H9 (cell line): ENCODE measurements at regions not wholly inside any gene's neighbourhood (a gene's known extent, or its start where the extent isn't known, plus 50 kb on each side); places are given as distances from the start of the nearest gene placed in this dataset.

Experiments
- DNase-seq: peaks from one replicate; pipeline ENCODE4 v3.0.0-alpha.2; 2017
- H2AFZ ChIP-seq: one replicate; pipeline ENCODE4 v1.6.1; 2013; ENCODE audit warnings: mild to moderate bottlenecking, low read length, control low read depth, moderate library complexity
- H2AK5ac ChIP-seq: 2 replicates; pipeline ENCODE4 v1.6.1; 2013; ENCODE audit warnings: low read length, control low read depth, mixed read lengths; ENCODE audit not compliant: insufficient read length
- H2BK120ac ChIP-seq: one replicate; pipeline ENCODE4 v1.6.1; 2013; ENCODE audit warnings: low read depth, mild to moderate bottlenecking, low read length, control low read depth, inconsistent platforms; ENCODE audit not compliant: poor library complexity, severe bottlenecking
- H2BK12ac ChIP-seq: 2 replicates; pipeline ENCODE4 v1.6.1; 2013; ENCODE audit warnings: low read length, control low read depth, mixed read lengths, low read depth; ENCODE audit not compliant: insufficient read length
- H2BK15ac ChIP-seq: 2 replicates; pipeline ENCODE4 v1.6.1; 2013; ENCODE audit warnings: low read depth, low read length, control low read depth
- H2BK20ac ChIP-seq: one replicate; pipeline ENCODE4 v1.6.1; 2013; ENCODE audit warnings: low read depth, mild to moderate bottlenecking, low read length, control low read depth, inconsistent platforms; ENCODE audit not compliant: poor library complexity, severe bottlenecking
- H2BK5ac ChIP-seq: 2 replicates; pipeline ENCODE4 v1.6.1; 2013; ENCODE audit warnings: low read length, control low read depth, mixed read lengths; ENCODE audit not compliant: insufficient read length
- H3K14ac ChIP-seq: 2 replicates; pipeline ENCODE4 v1.6.1; 2013; ENCODE audit warnings: low read length, control low read depth; ENCODE audit not compliant: insufficient read depth
- H3K18ac ChIP-seq: 2 replicates; pipeline ENCODE4 v1.6.1; 2013; ENCODE audit warnings: low read depth, mild to moderate bottlenecking, mixed read lengths, low read length, control low read depth; ENCODE audit not compliant: insufficient read length
- H3K23ac ChIP-seq: 2 replicates; pipeline ENCODE4 v1.6.1; 2013; ENCODE audit warnings: low read length, control low read depth, mixed read lengths, low read depth; ENCODE audit not compliant: insufficient read length
- H3K23me2 ChIP-seq: 2 replicates; pipeline ENCODE4 v1.6.1; 2013; ENCODE audit warnings: low read depth, mild to moderate bottlenecking, mixed read lengths, low read length, control low read depth; ENCODE audit not compliant: insufficient read length, poor library complexity, severe bottlenecking
- H3K27ac ChIP-seq: 2 replicates; pipeline ENCODE4 v1.5.1; 2013; ENCODE audit warnings: low read length, control low read depth, mixed read lengths, low read depth; ENCODE audit not compliant: insufficient read length
- H3K27me3 ChIP-seq: 2 replicates; pipeline ENCODE4 v1.6.1; 2013; ENCODE audit warnings: low read length, control low read depth, inconsistent platforms; ENCODE audit not compliant: insufficient read depth
- H3K4ac ChIP-seq: 2 replicates; pipeline ENCODE4 v1.6.1; 2013; ENCODE audit warnings: low read depth, mild to moderate bottlenecking, control low read depth, inconsistent platforms, low read length, moderate library complexity
- H3K4me1 ChIP-seq: 2 replicates; pipeline ENCODE4 v1.6.1; 2013; ENCODE audit warnings: low read length, control low read depth, inconsistent platforms; ENCODE audit not compliant: insufficient read depth
- H3K4me2 ChIP-seq: 2 replicates; pipeline ENCODE4 v1.6.1; 2013; ENCODE audit warnings: low read length, control low read depth, mixed read lengths; ENCODE audit not compliant: insufficient read length, insufficient read depth
- H3K56ac ChIP-seq: 2 replicates; pipeline ENCODE4 v1.6.1; 2013; ENCODE audit warnings: low read depth, mild to moderate bottlenecking, mixed read lengths, low read length, control low read depth; ENCODE audit not compliant: insufficient read length
- H3K79me1 ChIP-seq: 2 replicates; pipeline ENCODE4 v1.6.1; 2013; ENCODE audit warnings: low read depth, mild to moderate bottlenecking, moderate library complexity, low read length, control low read depth, inconsistent platforms; ENCODE audit not compliant: insufficient read depth, poor library complexity, severe bottlenecking
- H3K79me2 ChIP-seq: 2 replicates; pipeline ENCODE4 v1.6.1; 2013; ENCODE audit warnings: low read length, control low read depth, inconsistent platforms; ENCODE audit not compliant: insufficient read depth
- H3K9ac ChIP-seq: 2 replicates; pipeline ENCODE4 v1.6.1; 2013; ENCODE audit warnings: low read length, control low read depth, mixed read lengths; ENCODE audit not compliant: insufficient read length; ENCODE audit errors: extremely low read depth
- H3K9me3 ChIP-seq: one replicate; pipeline ENCODE4 v1.6.1; 2013; ENCODE audit warnings: low read depth, low read length, inconsistent platforms; ENCODE audit not compliant: control insufficient read depth
- H3T11ph ChIP-seq: one replicate; pipeline ENCODE4 v1.6.1; 2013; ENCODE audit warnings: mild to moderate bottlenecking, low read length, control low read depth, inconsistent platforms
- H4K20me1 ChIP-seq: one replicate; pipeline ENCODE4 v1.6.1; 2013; ENCODE audit not compliant: control insufficient read depth, insufficient read length, insufficient read depth
- H4K5ac ChIP-seq: 2 replicates; pipeline ENCODE4 v1.6.1; 2013; ENCODE audit warnings: low read depth, mild to moderate bottlenecking, mixed read lengths, low read length, control low read depth; ENCODE audit not compliant: insufficient read length
- H4K8ac ChIP-seq: replicated peaks from 2 replicates; pipeline ENCODE4 v1.6.1; 2013; ENCODE audit warnings: low read length, control low read depth, mixed read lengths, low read depth; ENCODE audit not compliant: insufficient read length
- H4K91ac ChIP-seq: 2 replicates; pipeline ENCODE4 v1.6.1; 2013; ENCODE audit warnings: low read depth, mild to moderate bottlenecking, moderate library complexity, mixed read lengths, low read length, control low read depth; ENCODE audit not compliant: insufficient read length
- H3K27ac Mint-ChIP-seq, 3 experiments: 2 replicates in 2 of 3; 3 replicates in 1 of 3; pipeline ENCODE4 v1.8.0; 2020 to 2021; ENCODE audit warnings: mixed read lengths in 3 of 3, mild to moderate bottlenecking in 1 of 3, moderate library complexity in 1 of 3
- H3K27me3 Mint-ChIP-seq: 2 replicates; pipeline ENCODE4 v1.8.0; 2021; ENCODE audit warnings: low read depth, mild to moderate bottlenecking, moderate library complexity, mixed read lengths
- H3K36me3 Mint-ChIP-seq, 3 experiments: 2 replicates in 2 of 3; 3 replicates in 1 of 3; pipeline ENCODE4 v1.8.0; 2020 to 2021; ENCODE audit warnings: low read depth in 3 of 3, mixed read lengths in 3 of 3; ENCODE audit not compliant: insufficient read depth in 1 of 3
- H3K4me1 Mint-ChIP-seq, 2 experiments: 2 replicates each; pipeline ENCODE4 v1.8.0; 2020; ENCODE audit warnings: mixed read lengths in 2 of 2
- H3K4me3 Mint-ChIP-seq, 2 experiments: 2 replicates in 1 of 2; 3 replicates in 1 of 2; pipeline ENCODE4 v1.8.0; 2020 to 2021; ENCODE audit warnings: mild to moderate bottlenecking in 2 of 2, mixed read lengths in 2 of 2, moderate library complexity in 1 of 2
- H3K9me3 Mint-ChIP-seq, 2 experiments: 2 replicates in 1 of 2; 3 replicates in 1 of 2; pipeline ENCODE4 v1.8.0; 2020; ENCODE audit warnings: mild to moderate bottlenecking in 2 of 2, mixed read lengths in 2 of 2, moderate library complexity in 1 of 2
- TF ChIP-seq, protein P1 (sequence below): fragments of 200-600 bp; sonication (generic); conservative IDR thresholded peaks from 3 replicates; pipeline ENCODE4 v1.8.0; 2021; ENCODE audit warnings: antibody characterized with exemption, mild to moderate bottlenecking

DNA sequence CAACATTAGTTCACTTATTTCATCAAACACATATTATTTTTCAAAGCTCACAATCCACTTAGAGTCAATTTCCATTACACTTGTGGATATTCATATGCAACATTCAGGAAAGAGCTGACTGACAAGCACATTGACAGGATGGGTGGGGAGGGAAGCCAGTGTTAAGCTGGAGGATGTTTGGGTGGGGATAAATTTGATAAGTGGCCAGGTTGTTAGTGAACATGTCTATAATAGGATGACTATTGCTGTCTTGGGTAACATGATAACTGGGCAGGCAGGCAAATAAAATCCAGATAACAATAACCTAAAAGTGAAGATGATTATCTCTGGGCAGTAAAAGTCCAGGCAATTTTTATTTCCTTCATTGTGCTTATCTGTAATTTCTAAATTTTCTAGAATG lies 73.8 kb upstream of the OSBPL8 start:
- Histone ChIP-seq H4K20me1 (no peaks in the 10 kb centered on the region), H4K5ac (no peak overlapping the region), H3K27ac (no peak overlapping the region), H2AK5ac (no peak overlapping the region), H3K79me2 (no peaks in the 10 kb centered on the region), H2BK12ac (no peak overlapping the region), H3K4me2 (no peak overlapping the region), H2BK5ac (no peak overlapping the region), H2BK120ac (no peak overlapping the region), H4K91ac (no peak overlapping the region), H3K23ac (no peak overlapping the region), H3K4me1 (peaks cover 4% of the 10 kb centered on the region; the same call in 1 of the 2 replicates), H3K9me3 (no peaks in the 10 kb centered on the region), H4K8ac (no peak overlapping the region), H3K9ac (no peak overlapping the region), H2BK20ac (no peak overlapping the region), H3K18ac (no peak overlapping the region), H3K79me1 (no peaks in the 10 kb centered on the region), H3K23me2 (no peaks in the 10 kb centered on the region), H3T11ph (no peak overlapping the region), H3K14ac (no peak overlapping the region), H3K56ac (no peak overlapping the region), H2BK15ac (no peak overlapping the region), H3K27me3 (no peaks in the 10 kb centered on the region), H2AFZ (no peak overlapping the region), H3K4ac (no peak overlapping the region)
- no peaks in the 10 kb centered on the region; a peak in 1 of 5 replicates for H3K9me3 Mint-ChIP-seq
- no peaks in the 10 kb centered on the region for H3K36me3 Mint-ChIP-seq
- DNase-seq: no peak
- peaks cover 30 to 38% of the 10 kb centered on the region in 2 experiments for H3K4me1 Mint-ChIP-seq
- no peak overlapping the region; a peak in 1 of 7 replicates for H3K27ac Mint-ChIP-seq
- no peaks in the 10 kb centered on the region for H3K27me3 Mint-ChIP-seq
- no peak overlapping the region for H3K4me3 Mint-ChIP-seq
- TF ChIP-seq, protein P1, sequence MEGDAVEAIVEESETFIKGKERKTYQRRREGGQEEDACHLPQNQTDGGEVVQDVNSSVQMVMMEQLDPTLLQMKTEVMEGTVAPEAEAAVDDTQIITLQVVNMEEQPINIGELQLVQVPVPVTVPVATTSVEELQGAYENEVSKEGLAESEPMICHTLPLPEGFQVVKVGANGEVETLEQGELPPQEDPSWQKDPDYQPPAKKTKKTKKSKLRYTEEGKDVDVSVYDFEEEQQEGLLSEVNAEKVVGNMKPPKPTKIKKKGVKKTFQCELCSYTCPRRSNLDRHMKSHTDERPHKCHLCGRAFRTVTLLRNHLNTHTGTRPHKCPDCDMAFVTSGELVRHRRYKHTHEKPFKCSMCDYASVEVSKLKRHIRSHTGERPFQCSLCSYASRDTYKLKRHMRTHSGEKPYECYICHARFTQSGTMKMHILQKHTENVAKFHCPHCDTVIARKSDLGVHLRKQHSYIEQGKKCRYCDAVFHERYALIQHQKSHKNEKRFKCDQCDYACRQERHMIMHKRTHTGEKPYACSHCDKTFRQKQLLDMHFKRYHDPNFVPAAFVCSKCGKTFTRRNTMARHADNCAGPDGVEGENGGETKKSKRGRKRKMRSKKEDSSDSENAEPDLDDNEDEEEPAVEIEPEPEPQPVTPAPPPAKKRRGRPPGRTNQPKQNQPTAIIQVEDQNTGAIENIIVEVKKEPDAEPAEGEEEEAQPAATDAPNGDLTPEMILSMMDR: no peak
